Right atrium auricular region (tissue), 2 donors: ENCODE measurements at regions not wholly inside any gene's neighbourhood (a gene's known extent, or its start where the extent isn't known, plus 50 kb on each side); places are given as distances from the start of the nearest gene placed in this dataset.

ENCODE experiments used
- DNase-seq: peaks from one replicate; pipeline ENCODE4 v3.0.0-alpha.2; 2019; ENCODE audit warnings: low spot score
- H3K27ac ChIP-seq, 2 donors: fragments of 200-600 bp; sonication (generic); 1 replicate in 1 of 2; 2 replicates in 1 of 2; pipeline ENCODE4 v1.5.1; 2016 to 2019
- H3K27me3 ChIP-seq, 2 donors: fragments of 200-600 bp; sonication (generic); one replicate each; pipeline versions ENCODE4 v1.5.1 to v1.6.0; 2017 to 2019
- H3K36me3 ChIP-seq: fragments of 200-600 bp; sonication (generic); one replicate; pipeline ENCODE4 v1.5.1; 2016
- H3K4me1 ChIP-seq, 2 donors: fragments of 200-600 bp; sonication (generic); one replicate each; pipeline versions ENCODE4 v1.5.1 to v1.6.0; 2017 to 2019
- H3K4me3 ChIP-seq, 2 donors: fragments of 200-600 bp; sonication (generic); 1 replicate in 1 of 2; 2 replicates in 1 of 2; pipeline ENCODE4 v1.5.1; 2017 to 2019; ENCODE audit warnings: mild to moderate bottlenecking in 1 of 2, moderate library complexity in 1 of 2
- H3K9me3 ChIP-seq, 2 donors: fragments of 200-600 bp; sonication (generic); one replicate each; pipeline ENCODE4 v1.5.1; 2019
- CTCF ChIP-seq, 2 donors: fragments of 200-600 bp; sonication (generic); IDR thresholded peaks; one replicate each; pipeline ENCODE4 v1.5.1; 2019; ENCODE audit warnings: antibody characterized with exemption in 2 of 2

- no peaks in the 10 kb centered on the region for H3K4me1 ChIP-seq
- no peaks in the 10 kb centered on the region for H3K27me3 ChIP-seq
- no peak for TF ChIP-seq CTCF (IDR thresholded peaks at IDR 0.05)
- H3K4me3 ChIP-seq = no peak overlapping the region
- H3K27ac ChIP-seq = no peak overlapping the region
- no peaks in the 10 kb centered on the region for H3K36me3 ChIP-seq
- H3K9me3 ChIP-seq = no peaks in the 10 kb centered on the region
- DNase-seq = no peak
These were observed 730.6 kb upstream of the FANCL start for GRCh38 chr2:58971511-58972360.

- Histone ChIP-seq H3K4me3 (no peak overlapping the region), H3K9me3 (no peaks in the 10 kb centered on the region), H3K27ac (no peak overlapping the region), H3K27me3 (no peaks in the 10 kb centered on the region), H3K36me3 (no peaks in the 10 kb centered on the region), H3K4me1 (no peaks in the 10 kb centered on the region)
- no peak for TF ChIP-seq CTCF (IDR thresholded peaks at IDR 0.05)
- DNase-seq = no peak
These were observed 729.2 kb upstream of the FANCL start for GRCh38 chr2:58970365-58970764.

GRCh38 chr2:58968885-58969284 lies 727.8 kb upstream of the FANCL start:
- H3K4me3 ChIP-seq = no peak overlapping the region
- no peaks in the 10 kb centered on the region for H3K9me3 ChIP-seq
- no peaks in the 10 kb centered on the region for H3K36me3 ChIP-seq
- DNase-seq = no peak
- no peak overlapping the region for H3K27ac ChIP-seq
- no peak for TF ChIP-seq CTCF (IDR thresholded peaks at IDR 0.05)
- H3K4me1 ChIP-seq = no peaks in the 10 kb centered on the region
- no peaks in the 10 kb centered on the region for H3K27me3 ChIP-seq

GRCh38 chr2:58967736-58968135 lies 726.6 kb upstream of the FANCL start:
- Histone ChIP-seq H3K9me3 (no peaks in the 10 kb centered on the region), H3K4me1 (no peaks in the 10 kb centered on the region), H3K27me3 (no peaks in the 10 kb centered on the region), H3K36me3 (no peaks in the 10 kb centered on the region), H3K4me3 (no peak overlapping the region), H3K27ac (no peak overlapping the region)
- no peak for TF ChIP-seq CTCF (IDR thresholded peaks at IDR 0.05)
- DNase-seq = no peak

- Histone ChIP-seq H3K4me1 (no peaks in the 10 kb centered on the region), H3K9me3 (no peaks in the 10 kb centered on the region), H3K36me3 (no peaks in the 10 kb centered on the region), H3K27me3 (no peaks in the 10 kb centered on the region), H3K4me3 (no peak overlapping the region), H3K27ac (no peak overlapping the region)
- DNase-seq = no peak
- no peak for TF ChIP-seq CTCF (IDR thresholded peaks at IDR 0.05)
These were observed 724.5 kb upstream of the FANCL start for GRCh38 chr2:58965602-58966001.

- H3K4me3 ChIP-seq = no peak overlapping the region
- H3K27me3 ChIP-seq = no peaks in the 10 kb centered on the region
- DNase-seq = no peak
- no peaks in the 10 kb centered on the region for H3K36me3 ChIP-seq
- no peak overlapping the region for H3K27ac ChIP-seq
- no peak for TF ChIP-seq CTCF (IDR thresholded peaks at IDR 0.05)
- no peaks in the 10 kb centered on the region for H3K4me1 ChIP-seq
- H3K9me3 ChIP-seq = no peaks in the 10 kb centered on the region
These were observed 718.9 kb upstream of the FANCL start for GRCh38 chr2:58959996-58960395.
